DMS79 (cell line): ENCODE measurements at regions not wholly inside any gene's neighbourhood (a gene's known extent, or its start where the extent isn't known, plus 50 kb on each side); places are given as distances from the start of the nearest gene placed in this dataset.
"Not testable (repeated sequence)": the region's sequence is repeated elsewhere in the genome, so short reads cannot be mapped to it uniquely, and the experiment has no call there.

Experiments
- DNase-seq: peaks from one replicate; lab custom pipeline; 2025; lab: John Stamatoyannopoulos, UW

- no peak for DNase-seq
Observed at GRCh38 chr20:29427201-29428060, 1830.0 kb upstream of the DEFB115 start.

DNA sequence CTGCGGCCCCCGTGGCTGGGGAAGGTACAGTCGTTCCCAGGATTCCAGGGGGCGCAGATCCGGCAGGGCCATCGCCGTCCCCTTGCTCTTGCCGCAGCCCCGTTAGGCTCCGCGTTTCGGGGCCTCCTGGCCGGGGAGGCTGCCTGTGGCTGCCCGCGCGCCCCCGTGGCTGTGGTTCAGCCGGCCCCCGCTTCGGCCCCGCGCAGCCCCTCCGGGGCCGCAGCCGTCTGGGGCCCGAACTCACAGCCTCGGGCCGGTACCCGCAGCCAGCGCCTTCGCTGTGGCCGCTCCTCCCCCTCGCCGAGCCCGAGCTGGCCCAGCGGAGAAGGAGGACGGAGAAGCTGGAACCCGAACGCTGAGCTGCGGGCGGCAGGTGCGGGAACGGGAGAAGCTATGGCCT is 1826.9 kb upstream of the DEFB115 start:
- DNase-seq, result no peak

GRCh38 chr20:29440721-29441120 is 1816.7 kb upstream of the DEFB115 start:
- peak; percentile 18 for DNase-seq

- peak; percentile 23 for DNase-seq
Observed at GRCh38 chr20:29443206-29443781, 1814.2 kb upstream of the DEFB115 start.

GRCh38 chr20:29443819-29444218 is 1813.6 kb upstream of the DEFB115 start:
- no peak for DNase-seq

DNA sequence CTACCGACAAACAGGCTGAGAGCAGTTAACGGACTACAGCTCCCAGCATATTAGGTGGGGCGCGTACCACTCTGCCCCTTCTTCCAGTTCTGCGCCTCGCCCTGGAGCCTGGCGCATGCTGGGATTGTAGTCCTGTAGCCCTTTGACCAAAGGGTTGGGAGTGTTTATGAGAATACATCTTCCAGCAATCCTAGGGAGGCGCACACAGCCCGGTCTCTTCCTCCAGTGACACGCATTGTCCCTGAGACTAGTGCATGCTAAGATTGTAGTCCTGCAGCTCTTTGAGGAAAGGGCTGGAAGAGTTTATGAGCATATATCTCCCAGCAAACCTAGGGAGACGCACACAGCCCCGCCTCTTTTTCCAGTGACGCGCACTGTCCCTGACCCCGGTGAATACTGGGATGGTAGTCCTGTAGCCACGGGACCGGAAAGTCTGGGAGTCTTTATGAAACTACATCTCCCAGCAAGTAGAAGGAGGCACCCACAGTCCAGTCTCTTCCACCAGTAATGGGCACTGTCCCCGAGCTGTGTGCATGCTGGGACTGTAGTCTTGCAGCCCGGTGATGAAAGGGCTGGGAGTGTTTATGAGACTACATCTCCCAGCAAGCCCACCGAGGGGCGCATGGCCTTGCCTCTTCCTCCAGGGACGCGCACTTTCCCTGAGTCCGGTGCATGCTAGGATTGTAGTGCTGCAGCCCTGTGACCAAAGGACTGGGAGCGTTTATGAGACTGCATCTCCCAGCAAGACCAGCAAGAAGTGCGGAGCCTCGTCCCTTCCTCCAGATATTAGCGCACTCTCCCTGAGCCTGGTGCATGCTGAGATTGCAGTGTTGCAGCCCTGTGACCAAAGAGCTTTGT is 1812.2 kb upstream of the DEFB115 start:
- DNase-seq, result peak; percentile 84

DNA sequence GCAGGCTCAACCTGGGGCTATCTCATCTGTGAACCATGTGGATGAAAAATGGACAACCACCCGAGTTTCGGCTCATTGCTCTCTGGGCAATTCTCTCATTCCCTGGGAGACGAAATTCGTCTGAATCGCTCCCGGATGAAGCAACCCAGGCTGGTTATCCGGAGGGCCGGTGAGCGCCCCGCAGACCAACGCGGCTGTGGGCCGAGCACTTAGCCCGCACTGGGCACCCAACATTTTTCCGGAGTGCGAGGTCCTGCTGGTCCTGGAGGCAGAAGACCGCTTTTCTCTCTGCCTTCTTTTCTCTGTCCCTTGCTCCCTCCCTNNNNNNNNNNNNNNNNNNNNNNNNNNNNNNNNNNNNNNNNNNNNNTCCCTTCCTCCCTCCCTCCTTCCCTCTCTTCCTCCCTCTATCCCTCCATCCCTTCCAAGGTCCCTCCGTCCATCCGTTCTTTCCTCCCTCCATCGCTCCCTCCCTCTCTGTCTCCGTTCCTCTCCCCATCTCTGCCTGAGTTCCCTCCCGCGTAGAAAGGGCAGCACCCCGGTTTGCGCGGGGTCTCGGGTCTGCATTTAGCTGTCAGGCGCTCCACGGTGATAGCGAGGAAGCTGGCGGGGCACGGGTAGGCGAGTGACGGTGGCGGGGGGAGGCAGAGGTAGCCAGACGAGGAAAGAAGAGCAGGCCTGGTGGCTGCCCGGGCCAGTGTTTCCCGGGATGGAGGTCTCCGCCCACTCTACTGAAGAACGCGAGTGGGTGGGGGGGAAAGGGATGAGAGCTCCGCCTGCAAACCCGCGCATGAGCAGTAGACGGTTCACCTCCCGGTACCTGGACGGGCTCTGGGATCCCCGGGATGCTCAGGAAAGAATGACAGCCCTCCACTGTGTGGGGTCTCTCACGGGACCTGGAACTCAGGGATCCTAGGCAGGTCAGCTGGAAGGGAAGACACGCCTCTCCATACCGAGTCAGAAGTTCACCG is 1809.7 kb upstream of the DEFB115 start:
- not testable (repeated sequence) for DNase-seq

DNA sequence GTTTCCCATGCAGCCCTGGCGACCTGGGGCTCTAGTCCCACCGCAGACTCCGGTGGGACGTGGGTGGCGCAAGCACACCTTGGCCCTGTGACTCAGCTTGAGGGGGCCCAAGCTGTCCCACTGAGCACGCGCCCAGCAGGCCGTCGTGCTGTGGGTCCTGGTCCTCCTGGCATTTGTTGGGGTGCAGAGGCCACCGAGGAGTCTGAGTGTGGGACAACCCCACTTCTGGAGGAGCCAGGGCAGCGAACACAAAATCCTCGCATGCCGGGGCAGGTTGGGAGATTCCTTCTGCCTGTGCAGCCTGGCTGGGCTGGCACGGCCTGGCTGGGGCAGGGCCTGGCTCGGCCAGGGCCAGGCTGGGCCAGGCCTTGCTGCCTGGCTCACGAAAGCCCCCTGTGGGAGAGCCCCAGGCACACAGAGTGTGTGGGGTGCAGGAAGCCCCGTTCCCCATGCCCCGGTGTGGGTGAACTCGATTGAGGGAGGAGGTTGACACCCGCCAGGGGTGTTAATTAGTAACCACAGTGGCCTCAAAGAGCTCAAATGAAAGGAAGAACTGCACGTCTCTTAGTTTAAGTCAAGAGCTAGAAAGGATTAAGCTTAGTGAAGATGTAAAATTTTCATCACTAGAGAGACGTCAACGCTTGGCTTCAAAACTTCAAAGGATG is 1808.5 kb upstream of the DEFB115 start:
- no peak for DNase-seq

DNA sequence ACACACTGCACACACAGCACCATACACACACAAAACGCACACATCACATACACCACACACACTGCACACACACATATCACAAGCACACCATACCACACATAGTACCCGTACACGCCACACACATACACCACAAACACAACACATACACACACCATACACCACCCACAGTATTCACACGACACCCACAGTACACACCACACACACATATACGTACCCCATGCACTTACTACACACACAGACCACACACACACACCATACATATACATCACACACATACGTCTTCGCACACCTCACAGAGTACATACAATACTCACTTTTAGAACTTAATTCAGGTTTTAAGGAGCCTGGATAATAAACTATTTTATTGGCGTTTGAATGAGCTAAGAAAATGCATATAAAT is 1805.3 kb upstream of the DEFB115 start:
- DNase-seq, result no peak

DNA sequence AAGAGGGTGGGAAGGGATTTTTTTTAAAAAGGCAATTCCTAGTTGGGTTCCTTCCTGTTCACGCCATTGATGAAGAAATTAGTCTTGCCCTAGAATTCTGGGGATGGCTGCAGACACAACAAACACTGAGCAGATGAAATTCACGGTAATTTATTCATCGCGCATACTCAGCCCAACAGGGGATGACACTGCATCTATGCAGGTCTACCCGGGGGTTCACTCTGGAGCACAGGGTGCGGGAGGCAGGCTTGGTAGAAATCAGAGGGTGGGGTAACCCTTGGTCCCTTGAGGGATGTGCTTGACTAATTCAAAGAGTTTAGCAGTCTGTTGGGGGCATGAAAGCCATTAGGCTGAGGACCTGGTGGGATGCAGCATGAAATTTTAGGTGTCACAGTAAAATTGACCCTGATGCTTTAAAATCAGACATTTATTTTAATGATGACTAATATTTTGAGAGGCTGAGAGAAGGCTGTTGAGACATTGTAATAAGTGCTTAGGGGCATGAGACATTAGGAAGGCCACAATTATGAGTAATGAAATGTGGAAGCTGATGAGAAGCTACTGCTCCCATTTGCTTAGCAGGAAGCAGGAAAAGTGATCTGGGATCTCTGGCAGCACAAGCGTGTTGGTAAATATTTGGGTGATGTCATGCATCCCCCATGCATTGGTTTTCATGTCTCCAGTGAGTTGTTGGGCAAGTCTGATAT is 1800.3 kb upstream of the DEFB115 start:
- DNase-seq, result not testable (repeated sequence)

DNA sequence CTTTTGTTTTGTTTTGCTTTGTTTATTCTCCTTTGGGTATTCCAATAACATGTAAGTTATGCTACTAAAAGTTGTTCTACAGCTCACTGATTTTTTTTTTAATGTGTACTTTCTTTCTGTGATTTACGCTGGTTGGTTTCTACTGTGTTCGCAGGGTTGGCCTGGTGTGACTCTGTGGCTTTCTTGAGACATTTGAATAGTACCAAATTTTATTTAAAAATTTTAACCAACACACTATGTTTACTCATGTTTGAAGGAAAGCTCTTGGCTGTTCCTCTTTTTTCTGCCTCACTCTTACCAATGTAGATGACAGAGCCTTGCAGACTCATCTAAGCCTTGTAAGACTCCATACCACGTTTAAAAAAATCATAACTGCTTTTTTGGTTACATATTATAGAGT is 1784.9 kb upstream of the DEFB115 start:
- DNase-seq, result no peak

DNA sequence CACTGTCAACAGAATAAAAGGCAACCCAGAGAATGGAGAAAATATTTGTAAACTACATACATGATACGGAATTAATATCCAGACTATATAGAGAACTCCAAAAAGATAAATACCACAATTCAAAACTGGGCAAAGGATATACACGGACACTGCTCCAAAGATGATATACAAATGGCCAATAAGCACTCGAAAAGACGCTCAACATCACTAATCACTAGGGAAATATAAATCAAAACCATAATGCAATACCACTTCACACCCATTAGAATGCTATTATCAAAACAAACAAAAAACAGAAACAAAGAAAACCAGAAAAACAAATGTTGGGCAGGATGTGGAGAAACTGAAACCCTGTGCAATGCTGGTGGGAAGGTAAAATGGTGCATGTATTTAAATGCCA is 1764.6 kb upstream of the DEFB115 start:
- DNase-seq, result not testable (repeated sequence)

GRCh38 chr20:29496767-29497166 is 1760.7 kb upstream of the DEFB115 start:
- DNase-seq, result not testable (repeated sequence)

DNA sequence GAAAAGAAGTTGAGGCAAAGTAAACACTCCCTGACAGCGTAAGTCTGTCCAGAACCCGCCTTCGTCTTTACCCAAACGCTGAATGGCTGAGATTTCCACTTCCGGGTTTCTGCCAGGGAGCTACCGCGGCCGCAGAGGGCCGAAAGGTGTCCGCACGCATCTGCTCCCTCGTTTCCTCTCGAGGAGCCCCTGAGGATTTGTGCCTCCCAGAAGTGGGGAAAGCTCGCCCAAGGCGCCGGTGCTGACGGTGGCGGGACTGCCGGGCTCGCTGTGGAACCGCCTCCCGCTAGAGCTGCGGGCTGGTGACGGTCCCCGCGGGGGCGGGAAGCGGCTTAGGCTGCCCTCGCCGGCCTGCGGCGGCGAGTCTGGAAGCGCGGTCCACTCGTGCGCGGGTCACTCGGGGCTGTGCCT is 1760.2 kb upstream of the DEFB115 start:
- no peak for DNase-seq

- DNase-seq, result not testable (repeated sequence)
Observed at GRCh38 chr20:29497684-29498083, 1759.8 kb upstream of the DEFB115 start.

DNA sequence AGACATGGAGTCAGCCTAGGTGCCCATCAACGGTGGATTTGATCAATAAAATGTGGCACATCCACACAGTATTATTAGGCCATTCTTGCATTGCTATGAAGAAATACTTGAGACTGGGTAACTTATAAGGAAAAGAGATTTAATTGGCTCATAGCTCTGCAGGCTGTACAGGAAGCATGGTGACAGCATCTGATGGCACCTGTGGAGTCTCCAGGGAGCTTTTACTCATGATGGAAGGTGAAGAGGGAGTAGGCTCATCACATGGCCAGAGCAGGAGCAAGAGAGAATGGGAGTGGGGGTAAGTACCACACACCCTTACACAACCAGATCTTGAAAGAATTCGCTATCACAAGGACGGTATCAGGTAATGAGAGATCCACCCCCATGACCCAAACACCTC is 1756.7 kb upstream of the DEFB115 start:
- DNase-seq, result not testable (repeated sequence)

- not testable (repeated sequence) for DNase-seq
Observed at GRCh38 chr20:29514634-29515033, 1742.8 kb upstream of the DEFB115 start.

GRCh38 chr20:29516847-29517246 is 1740.6 kb upstream of the DEFB115 start:
- DNase-seq, result not testable (repeated sequence)

- DNase-seq, result not testable (repeated sequence)
Observed at GRCh38 chr20:29519610-29520241, 1737.7 kb upstream of the DEFB115 start.
